ENCODE measurements at regions not wholly inside any gene's neighbourhood (a gene's known extent, or its start where the extent isn't known, plus 50 kb on each side); places are given as distances from the start of the nearest gene placed in this dataset.
"Not testable (repeated sequence)": the region's sequence is repeated elsewhere in the genome, so short reads cannot be mapped to it uniquely, and the experiment has no call there.

DNA sequence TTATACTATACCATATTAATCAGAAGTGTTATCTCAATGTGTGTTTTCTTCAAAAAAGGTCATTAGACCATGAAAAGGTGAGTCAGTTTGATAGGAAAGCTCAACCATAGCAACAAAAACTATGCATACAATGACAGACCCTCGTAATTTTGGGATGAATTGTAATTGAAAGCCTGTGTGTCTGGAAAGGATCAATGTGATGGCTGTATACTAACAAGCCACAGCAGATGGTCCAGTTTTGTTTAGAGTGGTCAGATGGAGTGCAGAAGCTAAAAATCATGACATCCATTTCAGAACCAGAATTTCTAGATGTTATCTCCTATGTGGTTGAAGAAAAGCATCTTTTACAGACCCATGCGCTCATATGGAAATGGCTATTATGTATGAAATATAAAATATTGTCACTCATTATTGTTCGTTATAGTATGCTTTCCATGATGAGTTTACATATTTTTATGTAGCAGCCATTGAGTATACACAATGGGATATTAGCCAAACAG lies 88.3 kb upstream of the CNTNAP2 start:
- H3K9me3 Mint-ChIP-seq = peaks cover 7% of the 10 kb centered on the region
- no peaks in the 10 kb centered on the region for H3K4me1 Mint-ChIP-seq (ENCODE audit: low read depth)
- POLR2A ChIA-PET = no interaction called here
- no peak overlapping the region for H3K27ac Mint-ChIP-seq
- no peaks in the 10 kb centered on the region for H3K27me3 Mint-ChIP-seq
- no peaks in the 10 kb centered on the region for H3K4me1 ChIP-seq (ENCODE audit: insufficient read depth, low read length)
- CTCF ChIA-PET = no interaction called here
- no peak for TF ChIP-seq CTCF (IDR thresholded peaks at IDR 0.05)
- H3K36me3 Mint-ChIP-seq (ENCODE audit: low read depth) = no peaks in the 10 kb centered on the region
- intact Hi-C loops (cut with DNase I, micrococcal nuclease) = no loop called here
- no peak overlapping the region for H3K4me3 Mint-ChIP-seq
- no peaks in the 10 kb centered on the region for H3K36me3 ChIP-seq (ENCODE audit: insufficient read depth, low read length)
- H3K9me3 ChIP-seq (ENCODE audit: control insufficient read depth in 1 of 2, insufficient read depth in 1 of 2, low read length in 2 of 2) = peaks cover 3 to 4% of the 10 kb centered on the region in 2 experiments
- DNase-seq = no peak
- H3K27me3 ChIP-seq (ENCODE audit: control insufficient read depth in 1 of 2, insufficient read depth in 2 of 2, low read length in 2 of 2) = no peaks in the 10 kb centered on the region
- ATAC-seq (ENCODE audit: poor library complexity) = no peak
- H3K4me3 ChIP-seq (ENCODE audit: low read length) = no peak overlapping the region
- H3K27ac ChIP-seq (ENCODE audit: low read depth in 1 of 2, low read length in 2 of 2) = no peak overlapping the region

GRCh38 chr7:146027243-146027642 lies 89.4 kb upstream of the CNTNAP2 start:
- Mint-ChIP-seq H3K27ac (no peak overlapping the region), H3K9me3 (peaks cover 5% of the 10 kb centered on the region), H3K36me3 (ENCODE audit: low read depth) (no peaks in the 10 kb centered on the region), H3K4me3 (no peak overlapping the region), H3K27me3 (no peaks in the 10 kb centered on the region), H3K4me1 (ENCODE audit: low read depth) (no peaks in the 10 kb centered on the region)
- no peak for TF ChIP-seq CTCF (IDR thresholded peaks at IDR 0.05)
- H3K27ac ChIP-seq (ENCODE audit: low read depth in 1 of 2, low read length in 2 of 2) = no peak overlapping the region
- ATAC-seq (ENCODE audit: poor library complexity) (no peak), DNase-seq (no peak)
- H3K4me1 ChIP-seq (ENCODE audit: insufficient read depth, low read length) = no peaks in the 10 kb centered on the region
- H3K36me3 ChIP-seq (ENCODE audit: insufficient read depth, low read length) = no peaks in the 10 kb centered on the region
- peaks cover 3 to 4% of the 10 kb centered on the region in 2 experiments for H3K9me3 ChIP-seq (ENCODE audit: control insufficient read depth in 1 of 2, insufficient read depth in 1 of 2, low read length in 2 of 2)
- H3K27me3 ChIP-seq (ENCODE audit: control insufficient read depth in 1 of 2, insufficient read depth in 2 of 2, low read length in 2 of 2) = no peaks in the 10 kb centered on the region
- intact Hi-C loops (cut with DNase I, micrococcal nuclease) = no loop called here
- ChIA-PET CTCF (no interaction called here), POLR2A (no interaction called here)
- H3K4me3 ChIP-seq (ENCODE audit: low read length) = no peak overlapping the region

DNA sequence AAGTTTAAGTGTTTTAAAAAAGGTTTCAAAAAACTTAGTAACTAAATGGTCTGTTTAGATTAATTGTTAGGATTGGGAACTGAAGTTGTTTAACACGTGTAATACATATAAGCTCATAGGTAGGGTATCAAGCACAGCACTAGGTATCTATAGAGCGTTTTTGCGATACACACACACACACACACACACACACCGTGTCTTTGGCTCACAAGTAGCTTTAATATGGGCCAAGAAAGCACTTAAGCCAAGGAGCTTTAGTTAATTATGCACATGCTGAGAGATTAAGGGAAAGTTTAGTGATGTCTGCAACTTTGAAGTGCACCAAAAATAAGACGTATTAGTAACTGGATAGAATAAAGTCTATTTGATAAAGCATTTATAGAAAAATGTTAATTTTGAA lies 93.8 kb upstream of the CNTNAP2 start:
- POLR2A ChIA-PET = no interaction called here
- Mint-ChIP-seq H3K4me3 (no peak overlapping the region), H3K27me3 (no peaks in the 10 kb centered on the region), H3K9me3 (peaks cover 2% of the 10 kb centered on the region), H3K4me1 (ENCODE audit: low read depth) (no peaks in the 10 kb centered on the region), H3K27ac (no peak overlapping the region), H3K36me3 (ENCODE audit: low read depth) (no peaks in the 10 kb centered on the region)
- Histone ChIP-seq H3K9me3 (ENCODE audit: control insufficient read depth in 1 of 2, insufficient read depth in 1 of 2, low read length in 2 of 2) (peaks cover 3 to 4% of the 10 kb centered on the region in 2 experiments), H3K4me1 (ENCODE audit: insufficient read depth, low read length) (no peaks in the 10 kb centered on the region), H3K27me3 (ENCODE audit: control insufficient read depth in 1 of 2, insufficient read depth in 2 of 2, low read length in 2 of 2) (no peaks in the 10 kb centered on the region), H3K4me3 (ENCODE audit: low read length) (no peak overlapping the region), H3K27ac (ENCODE audit: low read depth in 1 of 2, low read length in 2 of 2) (no peak overlapping the region), H3K36me3 (ENCODE audit: insufficient read depth, low read length) (no peaks in the 10 kb centered on the region)
- CTCF ChIA-PET = no interaction called here
- intact Hi-C loops (cut with DNase I, micrococcal nuclease) = no loop called here
- ATAC-seq (ENCODE audit: poor library complexity) (no peak), DNase-seq (no peak)
- TF ChIP-seq CTCF (IDR thresholded peaks at IDR 0.05) = no peak

- CTCF ChIA-PET; ATAC-seq (ENCODE audit: poor library complexity); H3K4me1 Mint-ChIP-seq (ENCODE audit: low read depth): not testable (repeated sequence)
Observed at GRCh38 chr7:146019041-146020004, 97.3 kb upstream of the CNTNAP2 start.

GRCh38 chr7:146017366-146017765 lies 99.2 kb upstream of the CNTNAP2 start:
- H3K36me3 ChIP-seq (ENCODE audit: insufficient read depth, low read length); H3K27ac Mint-ChIP-seq; DNase-seq; H3K9me3 ChIP-seq (ENCODE audit: control insufficient read depth in 1 of 2, insufficient read depth in 1 of 2, low read length in 2 of 2); ATAC-seq (ENCODE audit: poor library complexity); POLR2A ChIA-PET; H3K4me3 Mint-ChIP-seq; H3K9me3 Mint-ChIP-seq; H3K4me1 ChIP-seq (ENCODE audit: insufficient read depth, low read length); H3K36me3 Mint-ChIP-seq (ENCODE audit: low read depth); H3K27ac ChIP-seq (ENCODE audit: low read depth in 1 of 2, low read length in 2 of 2); H3K4me1 Mint-ChIP-seq (ENCODE audit: low read depth); intact Hi-C loops (cut with DNase I, micrococcal nuclease); CTCF ChIA-PET; H3K4me3 ChIP-seq (ENCODE audit: low read length); H3K27me3 Mint-ChIP-seq; H3K27me3 ChIP-seq (ENCODE audit: control insufficient read depth in 1 of 2, insufficient read depth in 2 of 2, low read length in 2 of 2): not testable (repeated sequence)

More at GRCh38 chr7:146019041-146020004, 97.3 kb upstream of the CNTNAP2 start:
- DNase-seq; H3K9me3 ChIP-seq (ENCODE audit: control insufficient read depth in 1 of 2, insufficient read depth in 1 of 2, low read length in 2 of 2); H3K4me3 Mint-ChIP-seq; H3K27me3 Mint-ChIP-seq; intact Hi-C loops (cut with DNase I, micrococcal nuclease); H3K36me3 Mint-ChIP-seq (ENCODE audit: low read depth); POLR2A ChIA-PET; H3K27ac ChIP-seq (ENCODE audit: low read depth in 1 of 2, low read length in 2 of 2); H3K9me3 Mint-ChIP-seq; H3K4me3 ChIP-seq (ENCODE audit: low read length); H3K27ac Mint-ChIP-seq; H3K27me3 ChIP-seq (ENCODE audit: control insufficient read depth in 1 of 2, insufficient read depth in 2 of 2, low read length in 2 of 2); H3K36me3 ChIP-seq (ENCODE audit: insufficient read depth, low read length); H3K4me1 ChIP-seq (ENCODE audit: insufficient read depth, low read length): not testable (repeated sequence)
